HG03095 (cell line): ENCODE measurements at regions not wholly inside any gene's neighbourhood (a gene's known extent, or its start where the extent isn't known, plus 50 kb on each side); places are given as distances from the start of the nearest gene placed in this dataset.

Experiments used
- ATAC-seq: cut with Tn5 transposase; IDR thresholded peaks from one replicate; pipeline ENCODE4 v1.9.1; 2021; ENCODE audit warnings: moderate library complexity; ENCODE audit not compliant: unreplicated experiment

- no peak for ATAC-seq
These were observed 145.5 kb upstream of the CELF2 start for GRCh38 chr10:10872035-10872673.

GRCh38 chr10:10872764-10873163, 144.9 kb upstream of the CELF2 start:
- ATAC-seq = no peak

- ATAC-seq = no peak
These were observed 144.4 kb upstream of the CELF2 start for GRCh38 chr10:10873289-10873688.

GRCh38 chr10:10873915-10874314, 143.8 kb upstream of the CELF2 start:
- ATAC-seq = no peak

GRCh38 chr10:10878963-10879362, 138.7 kb upstream of the CELF2 start:
- ATAC-seq = no peak

- ATAC-seq = no peak
These were observed 136.4 kb upstream of the CELF2 start for GRCh38 chr10:10881117-10881813.

- no peak for ATAC-seq
These were observed 133.9 kb upstream of the CELF2 start for GRCh38 chr10:10883737-10884136.

GRCh38 chr10:10886861-10887531, 130.7 kb upstream of the CELF2 start:
- no peak for ATAC-seq

- ATAC-seq = no peak
These were observed 126.3 kb upstream of the CELF2 start for GRCh38 chr10:10891124-10892082.

- no peak for ATAC-seq
These were observed 125.3 kb upstream of the CELF2 start for GRCh38 chr10:10892290-10892875.

- ATAC-seq = no peak
These were observed 120.3 kb upstream of the CELF2 start for GRCh38 chr10:10897400-10897799.

GRCh38 chr10:10901906-10902305, 115.8 kb upstream of the CELF2 start:
- ATAC-seq = no peak

- ATAC-seq = no peak
These were observed 114.7 kb upstream of the CELF2 start for GRCh38 chr10:10902951-10903350.

- ATAC-seq = no peak
These were observed 114.1 kb upstream of the CELF2 start for GRCh38 chr10:10903620-10904019.

GRCh38 chr10:10910634-10911033, 107.0 kb upstream of the CELF2 start:
- no peak for ATAC-seq

- ATAC-seq = no peak
These were observed 106.6 kb upstream of the CELF2 start for GRCh38 chr10:10911035-10911434.

GRCh38 chr10:10911471-10911921, 106.2 kb upstream of the CELF2 start:
- no peak for ATAC-seq

- ATAC-seq = no peak
These were observed 103.5 kb upstream of the CELF2 start for GRCh38 chr10:10914144-10914543.

GRCh38 chr10:10915215-10915614, 102.5 kb upstream of the CELF2 start:
- no peak for ATAC-seq

- ATAC-seq = no peak
These were observed 100.6 kb upstream of the CELF2 start for GRCh38 chr10:10917031-10917430.

- ATAC-seq = no peak
These were observed 97.7 kb upstream of the CELF2 start for GRCh38 chr10:10919976-10920375.
